Stimulated activated CD8-positive, alpha-beta memory T cell treated with anti-CD3 and anti-CD28 coated beads, Interleukin-15, amount 100 ng/mL, for 24 hours (primary cell): ENCODE measurements at regions not wholly inside any gene's neighbourhood (a gene's known extent, or its start where the extent isn't known, plus 50 kb on each side); places are given as distances from the start of the nearest gene placed in this dataset.

Experiments
- DNase-seq: peaks from one replicate; pipeline ENCODE4 v3.0.0-alpha.2; 2020; ENCODE audit warnings: low read depth

- DNase-seq, result no peak
Measured at GRCh38 chr4:53688186-53688790, 97.0 kb upstream of the LNX1 start.

- no peak for DNase-seq
Measured at GRCh38 chr4:53686521-53686920, 95.2 kb upstream of the LNX1 start.

GRCh38 chr4:53684136-53685130, 93.1 kb upstream of the LNX1 start:
- no peak for DNase-seq

- DNase-seq, result no peak
Measured at GRCh38 chr4:53682908-53683307, 91.6 kb upstream of the LNX1 start.

- DNase-seq, result no peak
Measured at GRCh38 chr4:53682196-53682595, 90.9 kb upstream of the LNX1 start.

- DNase-seq, result no peak
Measured at GRCh38 chr4:53680598-53680997, 89.3 kb upstream of the LNX1 start.

- no peak for DNase-seq
Measured at GRCh38 chr4:53680168-53680567, 88.9 kb upstream of the LNX1 start.

- DNase-seq, result no peak
Measured at GRCh38 chr4:53676402-53676871, 85.2 kb upstream of the LNX1 start.

- no peak for DNase-seq
Measured at GRCh38 chr4:53674903-53675302, 83.6 kb upstream of the LNX1 start.

- DNase-seq, result no peak
Measured at GRCh38 chr4:53672873-53673272, 81.6 kb upstream of the LNX1 start.

GRCh38 chr4:53671757-53672156, 80.5 kb upstream of the LNX1 start:
- DNase-seq, result no peak

- no peak for DNase-seq
Measured at GRCh38 chr4:53659737-53660136, 68.5 kb upstream of the LNX1 start.

- DNase-seq, result no peak
Measured at GRCh38 chr4:53659112-53659511, 67.8 kb upstream of the LNX1 start.

GRCh38 chr4:53658029-53658428, 66.7 kb upstream of the LNX1 start:
- no peak for DNase-seq

GRCh38 chr4:53656421-53656981, 65.2 kb upstream of the LNX1 start:
- no peak for DNase-seq

GRCh38 chr4:53654300-53654758, 63.0 kb upstream of the LNX1 start:
- no peak for DNase-seq

GRCh38 chr4:53653484-53654053, 62.3 kb upstream of the LNX1 start:
- no peak for DNase-seq

GRCh38 chr4:53651156-53651735, 60.0 kb upstream of the LNX1 start:
- no peak for DNase-seq

- no peak for DNase-seq
Measured at GRCh38 chr4:53649357-53649756, 58.1 kb upstream of the LNX1 start.

- no peak for DNase-seq
Measured at GRCh38 chr4:53647547-53647946, 56.3 kb upstream of the LNX1 start.

GRCh38 chr4:53646795-53647194, 55.5 kb upstream of the LNX1 start:
- DNase-seq, result no peak

- no peak for DNase-seq
Measured at GRCh38 chr4:53645108-53645507, 53.8 kb upstream of the LNX1 start.
